ENCODE measurements at regions not wholly inside any gene's neighbourhood (a gene's known extent, or its start where the extent isn't known, plus 50 kb on each side); places are given as distances from the start of the nearest gene placed in this dataset.

- H3K27me3 ChIP-seq (ENCODE audit: control insufficient read depth in 2 of 2, insufficient read depth in 2 of 2, low read length in 2 of 2) = no peaks in the 10 kb centered on the region
- peaks cover 13% of the 10 kb centered on the region for H3K4me1 ChIP-seq (ENCODE audit: control insufficient read depth, extremely low read depth, insufficient read depth, low read length)
- dilution Hi-C loops (cut with MboI; ENCODE audit: extremely low pct_ligation_motif_present, low sequenced_read_pairs) (no loop called here), intact Hi-C loops (cut with micrococcal nuclease) (loop anchor here (2.0 to 5.0 kb wide), 2 partner anchors 23 to 846 kb away; no protein-coding TSS in a partner anchor)
- peak overlapping the region; percentile 24 for H2AFZ ChIP-seq (ENCODE audit: low read depth, low read length)
- CTCF ChIA-PET = interaction anchor here (0.6 to 2.9 kb wide), 4 partner anchors 33 to 293 kb away, joined by 3 to 10 read pairs (median 5); no protein-coding TSS in a partner anchor
- DNase-seq (ENCODE audit: low read depth, low spot score) (no peak), FAIRE-seq (peak; percentile 43)
- H3K9me3 ChIP-seq (replicated peaks; ENCODE audit: control insufficient read depth, insufficient read depth, low read length) = no peaks in the 10 kb centered on the region
- H3K27ac ChIP-seq (ENCODE audit: insufficient read depth, low read depth, low read length) = no peak overlapping the region
- no peaks in the 10 kb centered on the region for H3K36me3 ChIP-seq (ENCODE audit: control insufficient read depth in 2 of 2, extremely low read depth in 1 of 2, insufficient read depth in 2 of 2, low read length in 2 of 2)
- no peaks in the 10 kb centered on the region for H3K9me1 ChIP-seq (replicated peaks; ENCODE audit: control insufficient read depth, extremely low read depth, insufficient read depth, low read length)
- POLR2A ChIA-PET = no interaction called here
- H3K79me2 ChIP-seq (ENCODE audit: control insufficient read depth, insufficient read depth, low read length) = no peaks in the 10 kb centered on the region
- H3K4me2 ChIP-seq (ENCODE audit: insufficient read depth, low read length) = no peak overlapping the region
- H4K20me1 ChIP-seq (replicated peaks; ENCODE audit: control insufficient read depth, extremely low read depth, insufficient read depth, low read length) = no peaks in the 10 kb centered on the region
- BruUV-seq (replicated peaks) = no TSS peak
- no peak for TF ChIP-seq POLR2AphosphoS5 (IDR thresholded peaks at IDR 0.05; ENCODE audit: insufficient read depth, low read depth, low read length)
- TF ChIP-seq, protein P1, sequence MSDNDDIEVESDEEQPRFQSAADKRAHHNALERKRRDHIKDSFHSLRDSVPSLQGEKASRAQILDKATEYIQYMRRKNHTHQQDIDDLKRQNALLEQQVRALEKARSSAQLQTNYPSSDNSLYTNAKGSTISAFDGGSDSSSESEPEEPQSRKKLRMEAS (IDR thresholded peaks at IDR 0.05; ENCODE audit: insufficient read depth, insufficient read length) = no peak
- TF ChIP-seq MYC (IDR thresholded peaks at IDR 0.05; ENCODE audit: low read depth, low read length) = no peak
- TF ChIP-seq GATA2 (IDR thresholded peaks at IDR 0.05; ENCODE audit: insufficient read depth, insufficient read length, low read depth, low read length) = no peak
- no peak overlapping the region for H3K4me3 ChIP-seq (replicated peaks in 1 of 3; ENCODE audit: insufficient read depth in 1 of 3, low read depth in 1 of 3, low read length in 3 of 3)
- H3K9ac ChIP-seq (replicated peaks; ENCODE audit: extremely low read depth, insufficient read depth, low read length) = no peak overlapping the region
Observed at GRCh38 chr1:192513697-192514096, 61.9 kb upstream of the RGS1 start.

- CTCF ChIA-PET = interaction anchor here (2.5 kb wide), 1 partner anchor 28 kb away, joined by 7 read pairs; no protein-coding TSS in a partner anchor
- H3K4me2 ChIP-seq (ENCODE audit: insufficient read depth, low read length) = no peak overlapping the region
- no TSS peak for BruUV-seq (replicated peaks)
- POLR2A ChIA-PET = no interaction called here
- H3K27me3 ChIP-seq (ENCODE audit: control insufficient read depth in 2 of 2, insufficient read depth in 2 of 2, low read length in 2 of 2) = no peaks in the 10 kb centered on the region
- peaks cover 20% of the 10 kb centered on the region for H3K4me1 ChIP-seq (ENCODE audit: control insufficient read depth, extremely low read depth, insufficient read depth, low read length)
- FAIRE-seq (no peak), DNase-seq (ENCODE audit: low read depth, low spot score) (no peak)
- H3K4me3 ChIP-seq (replicated peaks in 1 of 3; ENCODE audit: insufficient read depth in 1 of 3, low read depth in 1 of 3, low read length in 3 of 3) = no peak overlapping the region
- no peaks in the 10 kb centered on the region for H3K9me3 ChIP-seq (replicated peaks; ENCODE audit: control insufficient read depth, insufficient read depth, low read length)
- TF ChIP-seq GATA2 (IDR thresholded peaks at IDR 0.05; ENCODE audit: insufficient read depth, insufficient read length, low read depth, low read length) (no peak), EZH2 (IDR thresholded peaks at IDR 0.05; ENCODE audit: borderline replicate concordance, low read depth, low read length, severe bottlenecking) (no peak), FOS (IDR thresholded peaks at IDR 0.05; ENCODE audit: borderline replicate concordance, insufficient read depth, low read length) (no peak), JUN (IDR thresholded peaks at IDR 0.05; ENCODE audit: borderline replicate concordance, insufficient read depth, insufficient read length, low read depth) (no peak), MYC (IDR thresholded peaks at IDR 0.05; ENCODE audit: low read depth, low read length) (no peak)
- TF ChIP-seq, protein P2, sequence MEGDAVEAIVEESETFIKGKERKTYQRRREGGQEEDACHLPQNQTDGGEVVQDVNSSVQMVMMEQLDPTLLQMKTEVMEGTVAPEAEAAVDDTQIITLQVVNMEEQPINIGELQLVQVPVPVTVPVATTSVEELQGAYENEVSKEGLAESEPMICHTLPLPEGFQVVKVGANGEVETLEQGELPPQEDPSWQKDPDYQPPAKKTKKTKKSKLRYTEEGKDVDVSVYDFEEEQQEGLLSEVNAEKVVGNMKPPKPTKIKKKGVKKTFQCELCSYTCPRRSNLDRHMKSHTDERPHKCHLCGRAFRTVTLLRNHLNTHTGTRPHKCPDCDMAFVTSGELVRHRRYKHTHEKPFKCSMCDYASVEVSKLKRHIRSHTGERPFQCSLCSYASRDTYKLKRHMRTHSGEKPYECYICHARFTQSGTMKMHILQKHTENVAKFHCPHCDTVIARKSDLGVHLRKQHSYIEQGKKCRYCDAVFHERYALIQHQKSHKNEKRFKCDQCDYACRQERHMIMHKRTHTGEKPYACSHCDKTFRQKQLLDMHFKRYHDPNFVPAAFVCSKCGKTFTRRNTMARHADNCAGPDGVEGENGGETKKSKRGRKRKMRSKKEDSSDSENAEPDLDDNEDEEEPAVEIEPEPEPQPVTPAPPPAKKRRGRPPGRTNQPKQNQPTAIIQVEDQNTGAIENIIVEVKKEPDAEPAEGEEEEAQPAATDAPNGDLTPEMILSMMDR (IDR thresholded peaks at IDR 0.05; ENCODE audit: extremely low read depth in 1 of 2, insufficient read depth in 1 of 2, low read depth in 1 of 2, low read length in 2 of 2) = no peak
- dilution Hi-C loops (cut with MboI; ENCODE audit: extremely low pct_ligation_motif_present, low sequenced_read_pairs) (no loop called here), intact Hi-C loops (cut with micrococcal nuclease) (no loop called here)
- no peaks in the 10 kb centered on the region for H3K79me2 ChIP-seq (ENCODE audit: control insufficient read depth, insufficient read depth, low read length)
- no peaks in the 10 kb centered on the region for H3K9me1 ChIP-seq (replicated peaks; ENCODE audit: control insufficient read depth, extremely low read depth, insufficient read depth, low read length)
- no peak overlapping the region for H3K9ac ChIP-seq (replicated peaks; ENCODE audit: extremely low read depth, insufficient read depth, low read length)
- H3K27ac ChIP-seq (ENCODE audit: insufficient read depth, low read depth, low read length) = no peak overlapping the region
- H3K36me3 ChIP-seq (ENCODE audit: control insufficient read depth in 2 of 2, extremely low read depth in 1 of 2, insufficient read depth in 2 of 2, low read length in 2 of 2) = no peaks in the 10 kb centered on the region
- H2AFZ ChIP-seq (ENCODE audit: low read depth, low read length) = no peak overlapping the region
- H4K20me1 ChIP-seq (replicated peaks; ENCODE audit: control insufficient read depth, extremely low read depth, insufficient read depth, low read length) = no peaks in the 10 kb centered on the region
Observed at GRCh38 chr1:192516776-192517297, 58.7 kb upstream of the RGS1 start.

Measured in endothelial cell of umbilical vein (primary cell).